GM23338 (cell line): ENCODE measurements at regions not wholly inside any gene's neighbourhood (a gene's known extent, or its start where the extent isn't known, plus 50 kb on each side); places are given as distances from the start of the nearest gene placed in this dataset.

Source experiments
- ATAC-seq: fragments of 200-7000 bp; cut with Tn5 transposase; 3 replicates; pipeline ENCODE4 v1.9.1; 2020
- DNase-seq: peaks from one replicate; pipeline ENCODE4 v3.0.0-alpha.2; 2015; ENCODE audit warnings: low spot score
- H2AFZ ChIP-seq: fragments of 200-600 bp; sonication (generic); 2 replicates; pipeline ENCODE4 v1.8.0; 2016; ENCODE audit warnings: antibody characterized with exemption, mild to moderate bottlenecking, moderate library complexity
- H3F3A ChIP-seq: fragments of 200-600 bp; sonication (generic); replicated peaks from 2 replicates; pipeline ENCODE4 v1.8.0; 2017; ENCODE audit warnings: antibody characterized with exemption, mixed run types, low read depth
- H3K27ac ChIP-seq: fragments of 200-600 bp; sonication (generic); 2 replicates; pipeline ENCODE4 v1.6.1; 2016; ENCODE audit warnings: low read depth
- H3K27me3 ChIP-seq: fragments of 200-600 bp; sonication (generic); 2 replicates; pipeline ENCODE4 v1.8.0; 2016; ENCODE audit warnings: mild to moderate bottlenecking, mixed run types, moderate library complexity; ENCODE audit not compliant: insufficient read depth
- H3K36me3 ChIP-seq: fragments of 200-600 bp; sonication (generic); 2 replicates; pipeline ENCODE4 v1.8.0; 2016; ENCODE audit warnings: mild to moderate bottlenecking; ENCODE audit not compliant: insufficient read depth
- H3K4me1 ChIP-seq: fragments of 200-600 bp; sonication (generic); 2 replicates; pipeline ENCODE4 v1.8.0; 2016; ENCODE audit warnings: mild to moderate bottlenecking, moderate library complexity; ENCODE audit not compliant: insufficient read depth
- H3K4me2 ChIP-seq: fragments of 200-600 bp; sonication (generic); 2 replicates; pipeline ENCODE4 v1.7.1; 2017; ENCODE audit warnings: mixed run types
- H3K4me3 ChIP-seq: fragments of 200-600 bp; sonication (generic); 2 replicates; pipeline ENCODE4 v1.6.1; 2016; ENCODE audit warnings: mixed run types
- H3K79me2 ChIP-seq: fragments of 200-600 bp; sonication (generic); replicated peaks from 2 replicates; pipeline ENCODE4 v1.8.0; 2017; ENCODE audit warnings: mild to moderate bottlenecking; ENCODE audit not compliant: insufficient read depth
- H3K9me2 ChIP-seq: fragments of 200-600 bp; sonication (generic); 2 replicates; pipeline ENCODE4 v1.8.0; 2017; ENCODE audit not compliant: insufficient read depth
- H4K20me1 ChIP-seq: fragments of 200-600 bp; sonication (generic); replicated peaks from 2 replicates; pipeline ENCODE4 v1.8.0; 2017; ENCODE audit warnings: mild to moderate bottlenecking; ENCODE audit not compliant: insufficient read depth
- H3K27ac Mint-ChIP-seq: 2 replicates; pipeline ENCODE4 v1.8.0; 2020; ENCODE audit warnings: inconsistent platforms, mild to moderate bottlenecking, moderate library complexity, mixed read lengths
- H3K27me3 Mint-ChIP-seq: 3 replicates; pipeline ENCODE4 v1.8.0; 2022; ENCODE audit warnings: low read depth, mild to moderate bottlenecking, moderate library complexity, mixed read lengths, inconsistent platforms; ENCODE audit not compliant: insufficient read depth, poor library complexity
- H3K36me3 Mint-ChIP-seq: 3 replicates; pipeline ENCODE4 v1.8.0; 2021; ENCODE audit warnings: low read depth, mild to moderate bottlenecking, inconsistent platforms, moderate library complexity, mixed read lengths
- H3K4me1 Mint-ChIP-seq: 3 replicates; pipeline ENCODE4 v1.8.0; 2020; ENCODE audit warnings: mild to moderate bottlenecking, inconsistent platforms, mixed read lengths
- H3K4me3 Mint-ChIP-seq: 3 replicates; pipeline ENCODE4 v1.8.0; 2021; ENCODE audit warnings: moderate library complexity, mild to moderate bottlenecking, inconsistent platforms, mixed read lengths
- H3K9me3 Mint-ChIP-seq: 3 replicates; pipeline ENCODE4 v1.8.0; 2020; ENCODE audit warnings: moderate library complexity, mild to moderate bottlenecking, inconsistent platforms, mixed read lengths
- CREB1 ChIP-seq: fragments of 250-450 bp; sonication (Bioruptor Pico); IDR thresholded peaks from 2 replicates; pipeline ENCODE4 v1.5.0; 2020; ENCODE audit warnings: low read depth, mild to moderate bottlenecking, moderate library complexity
- EZH2 ChIP-seq: fragments of 200-600 bp; sonication (generic); IDR thresholded peaks from one replicate; pipeline ENCODE4 v1.8.0; 2017; ENCODE audit warnings: antibody characterized with exemption, mild to moderate bottlenecking, low read depth; ENCODE audit not compliant: unreplicated experiment
- EZH2phosphoT487 ChIP-seq: fragments of 200-600 bp; sonication (generic); IDR thresholded peaks from one replicate; pipeline ENCODE4 v1.8.1; 2018; ENCODE audit warnings: antibody characterized with exemption; ENCODE audit not compliant: unreplicated experiment
- JUNB ChIP-seq: IDR thresholded peaks from one replicate; pipeline ENCODE4 v1.6.1; 2016; ENCODE audit warnings: antibody characterized with exemption; ENCODE audit not compliant: unreplicated experiment
- NANOG ChIP-seq: IDR thresholded peaks from 2 replicates; pipeline ENCODE4 v1.6.1; 2016; ENCODE audit warnings: antibody characterized with exemption, borderline replicate concordance
- POLR2AphosphoS5 ChIP-seq: IDR thresholded peaks from 2 replicates; pipeline ENCODE4 v1.6.1; 2016; ENCODE audit warnings: antibody characterized with exemption, low read depth
- STAT1 ChIP-seq: IDR thresholded peaks from one replicate; pipeline ENCODE4 v1.6.1; 2016; ENCODE audit warnings: antibody characterized with exemption; ENCODE audit not compliant: unreplicated experiment
- ZNF114 ChIP-seq: fragments of 250-450 bp; sonication (Bioruptor Pico); IDR thresholded peaks from 2 replicates; pipeline ENCODE4 v1.5.0; 2020; ENCODE audit warnings: mild to moderate bottlenecking, moderate library complexity
- ZNF331 ChIP-seq: fragments of 250-450 bp; sonication (Bioruptor Pico); IDR thresholded peaks from 2 replicates; pipeline ENCODE4 v1.5.0; 2020; ENCODE audit warnings: low read depth, mild to moderate bottlenecking, moderate library complexity
- TF ChIP-seq, protein P1 (sequence below): IDR thresholded peaks from 2 replicates; pipeline ENCODE4 v1.6.1; 2016; ENCODE audit warnings: antibody characterized with exemption
- TF ChIP-seq, protein P2 (sequence below): fragments of 250-450 bp; sonication (Bioruptor Pico); IDR thresholded peaks from 2 replicates; pipeline ENCODE4 v1.5.0; 2020; ENCODE audit warnings: mild to moderate bottlenecking, moderate library complexity
- TF ChIP-seq, protein P3 (sequence below), 2 experiments: fragments of 200-600 bp in 1 of 2; sonication (generic) in 1 of 2; conservative IDR thresholded peaks; 2 replicates each; pipeline versions ENCODE4 v1.5.1 to v1.6.1; 2016 to 2017; ENCODE audit warnings: antibody characterized with exemption in 2 of 2, low read depth in 2 of 2, mild to moderate bottlenecking in 2 of 2, moderate library complexity in 1 of 2
- TF ChIP-seq, protein P4 (sequence below): IDR thresholded peaks from one replicate; pipeline ENCODE4 v1.6.1; 2018; ENCODE audit warnings: antibody characterized with exemption; ENCODE audit not compliant: unreplicated experiment

DNA sequence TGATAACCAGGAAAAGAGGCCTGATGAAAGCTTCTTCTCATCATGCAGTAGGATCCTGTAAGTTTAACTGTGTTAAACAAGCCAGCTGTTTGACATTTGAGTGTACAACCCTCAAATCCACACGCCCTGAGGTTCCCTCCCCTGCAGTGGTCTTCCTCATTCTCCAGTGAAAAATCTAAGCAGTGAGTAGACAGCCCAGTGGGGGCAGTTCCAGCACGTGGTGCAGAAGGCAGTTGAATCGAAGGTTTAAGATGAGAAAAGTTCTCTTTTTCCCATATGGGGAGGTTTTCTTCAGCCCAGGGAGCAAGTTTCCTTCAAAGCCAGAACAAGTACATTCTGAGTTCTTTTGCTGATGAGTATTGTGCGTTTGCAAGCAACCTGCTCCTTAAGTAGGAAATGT lies 174.5 kb downstream of the NR2F2 start:
- Histone ChIP-seq H3K79me2 (no peaks in the 10 kb centered on the region), H3K9me2 (no peaks in the 10 kb centered on the region; the same call in 1 of the 2 replicates), H3K4me3 (no peak overlapping the region), H3K27me3 (no peaks in the 10 kb centered on the region), H4K20me1 (no peaks in the 10 kb centered on the region), H3F3A (no peaks in the 10 kb centered on the region), H3K36me3 (no peaks in the 10 kb centered on the region), H3K27ac (no peak overlapping the region), H2AFZ (no peak overlapping the region), H3K4me2 (no peak overlapping the region), H3K4me1 (no peaks in the 10 kb centered on the region)
- no peak for ATAC-seq
- H3K27me3 Mint-ChIP-seq: peaks cover 2% of the 10 kb centered on the region
- TF ChIP-seq POLR2AphosphoS5: no peak
- TF ChIP-seq EZH2: no peak
- TF ChIP-seq, protein P1, sequence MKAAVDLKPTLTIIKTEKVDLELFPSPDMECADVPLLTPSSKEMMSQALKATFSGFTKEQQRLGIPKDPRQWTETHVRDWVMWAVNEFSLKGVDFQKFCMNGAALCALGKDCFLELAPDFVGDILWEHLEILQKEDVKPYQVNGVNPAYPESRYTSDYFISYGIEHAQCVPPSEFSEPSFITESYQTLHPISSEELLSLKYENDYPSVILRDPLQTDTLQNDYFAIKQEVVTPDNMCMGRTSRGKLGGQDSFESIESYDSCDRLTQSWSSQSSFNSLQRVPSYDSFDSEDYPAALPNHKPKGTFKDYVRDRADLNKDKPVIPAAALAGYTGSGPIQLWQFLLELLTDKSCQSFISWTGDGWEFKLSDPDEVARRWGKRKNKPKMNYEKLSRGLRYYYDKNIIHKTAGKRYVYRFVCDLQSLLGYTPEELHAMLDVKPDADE: no peak
- TF ChIP-seq, protein P2, sequence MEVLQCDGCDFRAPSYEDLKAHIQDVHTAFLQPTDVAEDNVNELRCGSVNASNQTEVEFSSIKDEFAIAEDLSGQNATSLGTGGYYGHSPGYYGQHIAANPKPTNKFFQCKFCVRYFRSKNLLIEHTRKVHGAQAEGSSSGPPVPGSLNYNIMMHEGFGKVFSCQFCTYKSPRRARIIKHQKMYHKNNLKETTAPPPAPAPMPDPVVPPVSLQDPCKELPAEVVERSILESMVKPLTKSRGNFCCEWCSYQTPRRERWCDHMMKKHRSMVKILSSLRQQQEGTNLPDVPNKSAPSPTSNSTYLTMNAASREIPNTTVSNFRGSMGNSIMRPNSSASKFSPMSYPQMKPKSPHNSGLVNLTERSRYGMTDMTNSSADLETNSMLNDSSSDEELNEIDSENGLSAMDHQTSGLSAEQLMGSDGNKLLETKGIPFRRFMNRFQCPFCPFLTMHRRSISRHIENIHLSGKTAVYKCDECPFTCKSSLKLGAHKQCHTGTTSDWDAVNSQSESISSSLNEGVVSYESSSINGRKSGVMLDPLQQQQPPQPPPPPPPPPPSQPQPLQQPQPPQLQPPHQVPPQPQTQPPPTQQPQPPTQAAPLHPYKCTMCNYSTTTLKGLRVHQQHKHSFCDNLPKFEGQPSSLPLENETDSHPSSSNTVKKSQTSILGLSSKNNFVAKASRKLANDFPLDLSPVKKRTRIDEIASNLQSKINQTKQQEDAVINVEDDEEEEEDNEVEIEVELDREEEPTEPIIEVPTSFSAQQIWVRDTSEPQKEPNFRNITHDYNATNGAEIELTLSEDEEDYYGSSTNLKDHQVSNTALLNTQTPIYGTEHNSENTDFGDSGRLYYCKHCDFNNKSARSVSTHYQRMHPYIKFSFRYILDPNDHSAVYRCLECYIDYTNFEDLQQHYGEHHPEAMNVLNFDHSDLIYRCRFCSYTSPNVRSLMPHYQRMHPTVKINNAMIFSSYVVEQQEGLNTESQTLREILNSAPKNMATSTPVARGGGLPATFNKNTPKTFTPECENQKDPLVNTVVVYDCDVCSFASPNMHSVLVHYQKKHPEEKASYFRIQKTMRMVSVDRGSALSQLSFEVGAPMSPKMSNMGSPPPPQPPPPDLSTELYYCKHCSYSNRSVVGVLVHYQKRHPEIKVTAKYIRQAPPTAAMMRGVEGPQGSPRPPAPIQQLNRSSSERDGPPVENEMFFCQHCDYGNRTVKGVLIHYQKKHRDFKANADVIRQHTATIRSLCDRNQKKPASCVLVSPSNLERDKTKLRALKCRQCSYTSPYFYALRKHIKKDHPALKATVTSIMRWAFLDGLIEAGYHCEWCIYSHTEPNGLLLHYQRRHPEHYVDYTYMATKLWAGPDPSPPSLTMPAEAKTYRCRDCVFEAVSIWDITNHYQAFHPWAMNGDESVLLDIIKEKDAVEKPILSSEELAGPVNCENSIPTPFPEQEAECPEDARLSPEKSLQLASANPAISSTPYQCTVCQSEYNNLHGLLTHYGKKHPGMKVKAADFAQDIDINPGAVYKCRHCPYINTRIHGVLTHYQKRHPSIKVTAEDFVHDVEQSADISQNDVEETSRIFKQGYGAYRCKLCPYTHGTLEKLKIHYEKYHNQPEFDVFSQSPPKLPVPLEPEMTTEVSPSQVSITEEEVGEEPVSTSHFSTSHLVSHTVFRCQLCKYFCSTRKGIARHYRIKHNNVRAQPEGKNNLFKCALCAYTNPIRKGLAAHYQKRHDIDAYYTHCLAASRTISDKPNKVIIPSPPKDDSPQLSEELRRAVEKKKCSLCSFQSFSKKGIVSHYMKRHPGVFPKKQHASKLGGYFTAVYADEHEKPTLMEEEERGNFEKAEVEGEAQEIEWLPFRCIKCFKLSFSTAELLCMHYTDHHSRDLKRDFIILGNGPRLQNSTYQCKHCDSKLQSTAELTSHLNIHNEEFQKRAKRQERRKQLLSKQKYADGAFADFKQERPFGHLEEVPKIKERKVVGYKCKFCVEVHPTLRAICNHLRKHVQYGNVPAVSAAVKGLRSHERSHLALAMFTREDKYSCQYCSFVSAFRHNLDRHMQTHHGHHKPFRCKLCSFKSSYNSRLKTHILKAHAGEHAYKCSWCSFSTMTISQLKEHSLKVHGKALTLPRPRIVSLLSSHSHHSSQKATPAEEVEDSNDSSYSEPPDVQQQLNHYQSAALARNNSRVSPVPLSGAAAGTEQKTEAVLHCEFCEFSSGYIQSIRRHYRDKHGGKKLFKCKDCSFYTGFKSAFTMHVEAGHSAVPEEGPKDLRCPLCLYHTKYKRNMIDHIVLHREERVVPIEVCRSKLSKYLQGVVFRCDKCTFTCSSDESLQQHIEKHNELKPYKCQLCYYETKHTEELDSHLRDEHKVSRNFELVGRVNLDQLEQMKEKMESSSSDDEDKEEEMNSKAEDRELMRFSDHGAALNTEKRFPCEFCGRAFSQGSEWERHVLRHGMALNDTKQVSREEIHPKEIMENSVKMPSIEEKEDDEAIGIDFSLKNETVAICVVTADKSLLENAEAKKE: no peak
- TF ChIP-seq, protein P3, sequence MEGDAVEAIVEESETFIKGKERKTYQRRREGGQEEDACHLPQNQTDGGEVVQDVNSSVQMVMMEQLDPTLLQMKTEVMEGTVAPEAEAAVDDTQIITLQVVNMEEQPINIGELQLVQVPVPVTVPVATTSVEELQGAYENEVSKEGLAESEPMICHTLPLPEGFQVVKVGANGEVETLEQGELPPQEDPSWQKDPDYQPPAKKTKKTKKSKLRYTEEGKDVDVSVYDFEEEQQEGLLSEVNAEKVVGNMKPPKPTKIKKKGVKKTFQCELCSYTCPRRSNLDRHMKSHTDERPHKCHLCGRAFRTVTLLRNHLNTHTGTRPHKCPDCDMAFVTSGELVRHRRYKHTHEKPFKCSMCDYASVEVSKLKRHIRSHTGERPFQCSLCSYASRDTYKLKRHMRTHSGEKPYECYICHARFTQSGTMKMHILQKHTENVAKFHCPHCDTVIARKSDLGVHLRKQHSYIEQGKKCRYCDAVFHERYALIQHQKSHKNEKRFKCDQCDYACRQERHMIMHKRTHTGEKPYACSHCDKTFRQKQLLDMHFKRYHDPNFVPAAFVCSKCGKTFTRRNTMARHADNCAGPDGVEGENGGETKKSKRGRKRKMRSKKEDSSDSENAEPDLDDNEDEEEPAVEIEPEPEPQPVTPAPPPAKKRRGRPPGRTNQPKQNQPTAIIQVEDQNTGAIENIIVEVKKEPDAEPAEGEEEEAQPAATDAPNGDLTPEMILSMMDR (conservative IDR thresholded peaks at IDR 0.05; ENCODE audit: low read depth in 2 of 2): no peak
- TF ChIP-seq CREB1: no peak
- no peak for TF ChIP-seq ZNF331 (CRISPR knock-in tag)
- TF ChIP-seq EZH2phosphoT487: no peak
- TF ChIP-seq NANOG: no peak
- TF ChIP-seq, protein P4, sequence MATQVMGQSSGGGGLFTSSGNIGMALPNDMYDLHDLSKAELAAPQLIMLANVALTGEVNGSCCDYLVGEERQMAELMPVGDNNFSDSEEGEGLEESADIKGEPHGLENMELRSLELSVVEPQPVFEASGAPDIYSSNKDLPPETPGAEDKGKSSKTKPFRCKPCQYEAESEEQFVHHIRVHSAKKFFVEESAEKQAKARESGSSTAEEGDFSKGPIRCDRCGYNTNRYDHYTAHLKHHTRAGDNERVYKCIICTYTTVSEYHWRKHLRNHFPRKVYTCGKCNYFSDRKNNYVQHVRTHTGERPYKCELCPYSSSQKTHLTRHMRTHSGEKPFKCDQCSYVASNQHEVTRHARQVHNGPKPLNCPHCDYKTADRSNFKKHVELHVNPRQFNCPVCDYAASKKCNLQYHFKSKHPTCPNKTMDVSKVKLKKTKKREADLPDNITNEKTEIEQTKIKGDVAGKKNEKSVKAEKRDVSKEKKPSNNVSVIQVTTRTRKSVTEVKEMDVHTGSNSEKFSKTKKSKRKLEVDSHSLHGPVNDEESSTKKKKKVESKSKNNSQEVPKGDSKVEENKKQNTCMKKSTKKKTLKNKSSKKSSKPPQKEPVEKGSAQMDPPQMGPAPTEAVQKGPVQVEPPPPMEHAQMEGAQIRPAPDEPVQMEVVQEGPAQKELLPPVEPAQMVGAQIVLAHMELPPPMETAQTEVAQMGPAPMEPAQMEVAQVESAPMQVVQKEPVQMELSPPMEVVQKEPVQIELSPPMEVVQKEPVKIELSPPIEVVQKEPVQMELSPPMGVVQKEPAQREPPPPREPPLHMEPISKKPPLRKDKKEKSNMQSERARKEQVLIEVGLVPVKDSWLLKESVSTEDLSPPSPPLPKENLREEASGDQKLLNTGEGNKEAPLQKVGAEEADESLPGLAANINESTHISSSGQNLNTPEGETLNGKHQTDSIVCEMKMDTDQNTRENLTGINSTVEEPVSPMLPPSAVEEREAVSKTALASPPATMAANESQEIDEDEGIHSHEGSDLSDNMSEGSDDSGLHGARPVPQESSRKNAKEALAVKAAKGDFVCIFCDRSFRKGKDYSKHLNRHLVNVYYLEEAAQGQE: no peak
- no peak for TF ChIP-seq STAT1
- no peak for TF ChIP-seq ZNF114
- no peak for TF ChIP-seq JUNB
- H3K36me3 Mint-ChIP-seq: no peaks in the 10 kb centered on the region
- H3K9me3 Mint-ChIP-seq: no peaks in the 10 kb centered on the region
- DNase-seq: no peak
- no peak overlapping the region for H3K4me3 Mint-ChIP-seq
- no peaks in the 10 kb centered on the region for H3K4me1 Mint-ChIP-seq
- no peak overlapping the region for H3K27ac Mint-ChIP-seq
